NCI-H524 (cell line): ENCODE measurements at regions not wholly inside any gene's neighbourhood (a gene's known extent, or its start where the extent isn't known, plus 50 kb on each side); places are given as distances from the start of the nearest gene placed in this dataset.

Experiments
- DNase-seq, 2 experiments: peaks; one replicate each; lab custom pipeline; 2025; lab: John Stamatoyannopoulos, UW

DNA sequence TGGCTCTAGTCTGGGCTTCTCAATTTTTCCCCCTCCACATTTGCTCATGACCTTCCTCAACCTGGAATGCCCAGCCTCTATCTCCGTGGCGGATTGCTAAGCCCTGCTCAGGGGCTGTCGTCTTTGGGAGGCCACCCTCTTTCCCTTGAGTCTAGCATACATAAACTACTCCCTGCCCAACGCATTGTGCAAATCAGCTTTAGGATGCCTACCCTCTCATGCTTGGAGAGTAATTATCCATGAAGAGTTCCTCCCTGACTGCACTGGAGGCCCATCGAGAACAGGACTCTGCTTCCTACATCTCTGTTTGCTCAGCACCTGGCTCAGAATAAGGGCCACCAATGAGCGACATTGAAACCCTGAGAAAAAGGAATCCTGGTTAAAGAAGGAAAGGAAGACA is 53.7 kb upstream of the NPAS2 start:
- no peak for DNase-seq

GRCh38 chr2:100766806-100767205 is 53.1 kb upstream of the NPAS2 start:
- DNase-seq, result no peak

DNA sequence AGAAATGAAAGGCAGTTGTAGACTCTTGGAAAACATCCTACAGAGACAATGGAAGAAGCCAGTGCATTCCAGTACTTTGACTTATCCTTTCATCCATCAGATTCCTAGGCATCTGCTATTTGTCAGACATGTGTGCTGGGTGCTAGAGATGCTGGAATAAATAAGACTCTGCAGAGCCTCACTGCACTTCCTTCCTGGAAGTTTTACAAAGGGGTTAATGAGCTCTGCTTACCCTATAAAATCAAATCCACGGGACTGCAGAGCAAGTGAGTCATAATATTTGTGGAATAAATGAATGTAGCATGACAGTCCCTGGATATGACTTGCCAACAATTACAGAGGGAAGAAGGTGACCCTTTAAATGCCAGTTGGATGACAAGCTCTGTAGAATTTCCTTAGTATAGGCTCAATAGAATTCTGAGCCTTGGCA is 52.7 kb upstream of the NPAS2 start:
- DNase-seq, result no peak

- no peak for DNase-seq
Measured at GRCh38 chr2:100767810-100768806, 51.8 kb upstream of the NPAS2 start.
